B cell (primary cell): ENCODE measurements at regions not wholly inside any gene's neighbourhood (a gene's known extent, or its start where the extent isn't known, plus 50 kb on each side); places are given as distances from the start of the nearest gene placed in this dataset.

Experiments used
- EZH2 ChIP-seq: IDR thresholded peaks from 2 replicates; pipeline ENCODE4 v1.6.1; 2012; ENCODE audit warnings: borderline replicate concordance, low read depth, mild to moderate bottlenecking, moderate library complexity, low read length; ENCODE audit not compliant: insufficient read depth, poor library complexity, severe bottlenecking
- TF ChIP-seq, protein P1 (sequence below): fragments of 200-600 bp; IDR thresholded peaks from one replicate; pipeline ENCODE4 v1.8.0; 2022; ENCODE audit warnings: antibody characterized with exemption, mild to moderate bottlenecking

DNA sequence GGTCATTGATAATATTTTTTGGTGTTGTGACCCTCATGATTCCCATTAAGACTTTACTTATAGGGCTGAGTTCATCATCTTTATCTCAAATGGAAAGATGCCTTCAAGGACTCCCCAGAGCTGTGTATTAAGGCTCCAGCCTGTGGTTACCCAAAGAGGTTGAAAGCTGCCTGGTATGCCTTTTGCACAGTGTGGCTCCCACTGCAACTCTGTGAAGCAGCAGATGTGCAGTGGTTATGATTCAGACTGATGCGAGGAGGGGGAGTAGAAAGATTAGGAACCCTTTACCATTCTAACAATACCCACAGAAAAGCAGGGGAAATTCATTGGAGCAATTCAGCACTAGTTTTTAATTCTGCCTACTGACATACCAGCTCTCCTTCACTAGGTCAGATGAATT, 560.0 kb downstream of the INSC start:
- TF ChIP-seq EZH2: no peak
- TF ChIP-seq, protein P1, sequence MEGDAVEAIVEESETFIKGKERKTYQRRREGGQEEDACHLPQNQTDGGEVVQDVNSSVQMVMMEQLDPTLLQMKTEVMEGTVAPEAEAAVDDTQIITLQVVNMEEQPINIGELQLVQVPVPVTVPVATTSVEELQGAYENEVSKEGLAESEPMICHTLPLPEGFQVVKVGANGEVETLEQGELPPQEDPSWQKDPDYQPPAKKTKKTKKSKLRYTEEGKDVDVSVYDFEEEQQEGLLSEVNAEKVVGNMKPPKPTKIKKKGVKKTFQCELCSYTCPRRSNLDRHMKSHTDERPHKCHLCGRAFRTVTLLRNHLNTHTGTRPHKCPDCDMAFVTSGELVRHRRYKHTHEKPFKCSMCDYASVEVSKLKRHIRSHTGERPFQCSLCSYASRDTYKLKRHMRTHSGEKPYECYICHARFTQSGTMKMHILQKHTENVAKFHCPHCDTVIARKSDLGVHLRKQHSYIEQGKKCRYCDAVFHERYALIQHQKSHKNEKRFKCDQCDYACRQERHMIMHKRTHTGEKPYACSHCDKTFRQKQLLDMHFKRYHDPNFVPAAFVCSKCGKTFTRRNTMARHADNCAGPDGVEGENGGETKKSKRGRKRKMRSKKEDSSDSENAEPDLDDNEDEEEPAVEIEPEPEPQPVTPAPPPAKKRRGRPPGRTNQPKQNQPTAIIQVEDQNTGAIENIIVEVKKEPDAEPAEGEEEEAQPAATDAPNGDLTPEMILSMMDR: no peak
